HCT116 (cell line): ENCODE measurements at regions not wholly inside any gene's neighbourhood (a gene's known extent, or its start where the extent isn't known, plus 50 kb on each side); places are given as distances from the start of the nearest gene placed in this dataset.

Experiments
- ATAC-seq: fragments of 200-7000 bp; cut with Tn5 transposase; 2 replicates; pipeline ENCODE4 v1.9.1; 2020; ENCODE audit warnings: mild to moderate bottlenecking, moderate library complexity
- BruUV-seq: library from RNA; stranded (reverse); fragments of 400-500 nt; replicated peaks from 2 replicates; lab custom pipeline; 2021; lab: Mats Ljungman, UMichigan
- CTCF ChIA-PET: fragments of 300-600 bp; sonication (Branson Sonifier 250); formaldehyde crosslinking; loops from one replicate; lab custom pipeline; 2021; ENCODE audit warnings: antibody characterized with exemption; lab: Charles Lee
- POLR2A ChIA-PET: fragments of 300-600, 350-600 bp; sonication (Branson Sonifier 250); formaldehyde crosslinking; loops from one replicate; lab custom pipeline; 2021; ENCODE audit warnings: antibody characterized with exemption; lab: Charles Lee
- RAD21 ChIA-PET, 2 experiments: fragments of 300-600 bp; sonication (Branson Sonifier 250); formaldehyde crosslinking; loops; one replicate each; lab custom pipeline; 2023; ENCODE audit warnings: low total read pairs in 2 of 2; ENCODE audit not compliant: uncharacterized antibody in 2 of 2, unreplicated experiment in 2 of 2, low non-redundant PET in 1 of 2; lab: Charles Lee
- DNase-seq: peaks from one replicate; pipeline ENCODE4 v3.0.0-alpha.2; 2010; ENCODE audit warnings: low read depth, low spot score
- H2AFZ ChIP-seq: fragments of 200-600 bp; shearing (Covaris generic), sonication (generic); 2 replicates; pipeline ENCODE4 v1.6.1; 2017; ENCODE audit warnings: low read depth, mixed run types, mixed read lengths, antibody characterized with exemption, low read length; ENCODE audit not compliant: poor library complexity, severe bottlenecking
- H3K27ac ChIP-seq: 2 replicates; pipeline ENCODE4 v1.5.1; 2012; ENCODE audit warnings: low read depth, low read length
- H3K27me3 ChIP-seq: fragments of 200-600 bp; sonication (generic); 2 replicates; pipeline ENCODE4 v1.6.1; 2016; ENCODE audit warnings: mixed run types, low read length, mixed read lengths; ENCODE audit not compliant: insufficient read depth
- H3K36me3 ChIP-seq, 2 experiments: fragments of 200-500 bp in 1 of 2; fragments of 200-600 bp in 1 of 2; sonication (Bioruptor generic) in 1 of 2; sonication (generic) in 1 of 2; 2 replicates each; pipeline versions ENCODE4 v1.5.1 to v1.6.1; 2014 to 2016; ENCODE audit warnings: low read length in 2 of 2, inconsistent platforms in 1 of 2, mixed read lengths in 1 of 2, mixed run types in 1 of 2; ENCODE audit not compliant: insufficient read depth in 2 of 2, control insufficient read depth in 1 of 2
- H3K4me1 ChIP-seq, 2 experiments: fragments of 200-600 bp in 1 of 2; sonication (generic) in 1 of 2; 2 replicates each; pipeline versions ENCODE4 v1.5.1 to v1.6.1; 2012 to 2017; ENCODE audit warnings: low read length in 2 of 2, inconsistent platforms in 1 of 2, mild to moderate bottlenecking in 1 of 2, mixed read lengths in 1 of 2, mixed run types in 1 of 2, moderate library complexity in 1 of 2; ENCODE audit not compliant: insufficient read depth in 2 of 2, control insufficient read depth in 1 of 2
- H3K4me2 ChIP-seq: fragments of 200-600 bp; sonication (generic); 2 replicates; pipeline ENCODE4 v1.6.1; 2017; ENCODE audit warnings: mixed run types, low read length, mixed read lengths
- H3K4me3 ChIP-seq, 2 experiments: fragments of 200-600 bp in 1 of 2; sonication (generic) in 1 of 2; replicated peaks in 1 of 2; 2 replicates each; pipeline ENCODE4 v1.5.1; 2011 to 2016; ENCODE audit warnings: low read length in 2 of 2, control low read depth in 1 of 2, low read depth in 1 of 2, mild to moderate bottlenecking in 1 of 2, mixed read lengths in 1 of 2, mixed run types in 1 of 2
- H3K79me2 ChIP-seq: fragments of 200-600 bp; sonication (generic); 2 replicates; pipeline ENCODE4 v1.6.1; 2017; ENCODE audit warnings: mild to moderate bottlenecking, mixed run types, low read length, moderate library complexity, mixed read lengths; ENCODE audit not compliant: insufficient read depth
- H3K9ac ChIP-seq: fragments of 200-600 bp; sonication (generic); 2 replicates; pipeline ENCODE4 v1.6.1; 2016; ENCODE audit warnings: low read length, mixed read lengths
- H3K9me2 ChIP-seq: fragments of 200-600 bp; sonication (generic), shearing (Covaris generic); 2 replicates; pipeline ENCODE4 v1.6.1; 2017; ENCODE audit warnings: mixed run types, mild to moderate bottlenecking, moderate library complexity; ENCODE audit not compliant: insufficient read depth
- H3K9me3 ChIP-seq, 2 experiments: fragments of 200-500 bp in 1 of 2; fragments of 200-600 bp in 1 of 2; sonication (Bioruptor generic) in 1 of 2; sonication (generic) in 1 of 2; 2 replicates each; pipeline ENCODE4 v1.6.1; 2014 to 2017; ENCODE audit warnings: low read length in 2 of 2, mixed read lengths in 2 of 2, inconsistent platforms in 1 of 2, low read depth in 1 of 2, mild to moderate bottlenecking in 1 of 2, mixed run types in 1 of 2, moderate library complexity in 1 of 2; ENCODE audit not compliant: control insufficient read depth in 1 of 2, insufficient read depth in 1 of 2
- H4K20me1 ChIP-seq: fragments of 200-600 bp; sonication (generic), shearing (Covaris generic); 2 replicates; pipeline ENCODE4 v1.6.1; 2017; ENCODE audit warnings: mixed run types, mild to moderate bottlenecking, moderate library complexity; ENCODE audit not compliant: insufficient read depth
- CBX3 ChIP-seq: IDR thresholded peaks from 2 replicates; pipeline ENCODE4 v1.6.1; 2012; ENCODE audit warnings: low read depth
- ELF1 ChIP-seq: IDR thresholded peaks from 2 replicates; pipeline ENCODE4 v1.6.1; 2012; ENCODE audit warnings: low read depth, borderline replicate concordance
- EZH2 ChIP-seq: fragments of 200-600 bp; sonication (generic); IDR thresholded peaks from 2 replicates; pipeline ENCODE4 v1.6.1; 2017; ENCODE audit warnings: antibody characterized with exemption, mixed run types
- EZH2phosphoT487 ChIP-seq: fragments of 200-600 bp; IDR thresholded peaks from 2 replicates; pipeline ENCODE4 v1.6.1; 2018; ENCODE audit warnings: antibody characterized with exemption, borderline replicate concordance
- FOSL1 ChIP-seq: IDR thresholded peaks from 2 replicates; pipeline ENCODE4 v1.6.1; 2012; ENCODE audit warnings: low read depth
- POLR2A ChIP-seq: IDR thresholded peaks from 2 replicates; pipeline ENCODE4 v1.7.0; 2011; ENCODE audit warnings: borderline replicate concordance; ENCODE audit not compliant: insufficient read depth, insufficient read length; ENCODE audit errors: extremely low read depth
- POLR2AphosphoS5 ChIP-seq: IDR thresholded peaks from 2 replicates; pipeline ENCODE4 v1.6.1; 2011; ENCODE audit warnings: mild to moderate bottlenecking, low read depth, low read length, moderate library complexity
- SRF ChIP-seq: IDR thresholded peaks from 2 replicates; pipeline ENCODE4 v1.6.1; 2012; ENCODE audit warnings: low read depth
- YY1 ChIP-seq: IDR thresholded peaks from 2 replicates; pipeline ENCODE4 v1.6.1; 2011; ENCODE audit warnings: low read length, low read depth, moderate library complexity, mild to moderate bottlenecking; ENCODE audit not compliant: insufficient replicate concordance; ENCODE audit errors: extremely low read depth
- ZFX ChIP-seq: fragments of 450-650 bp; IDR thresholded peaks from 2 replicates; pipeline ENCODE4 v1.6.1; 2017
- intact Hi-C: fragments of 100-400 bp; cut with micrococcal nuclease; formaldehyde crosslinking; loops from 2 replicates; pipeline ENCODE4 v1.10.0; 2022
- TF ChIP-seq, protein P1 (sequence below): IDR thresholded peaks from 2 replicates; pipeline ENCODE4 v1.6.1; 2012; ENCODE audit warnings: low read depth

DNA sequence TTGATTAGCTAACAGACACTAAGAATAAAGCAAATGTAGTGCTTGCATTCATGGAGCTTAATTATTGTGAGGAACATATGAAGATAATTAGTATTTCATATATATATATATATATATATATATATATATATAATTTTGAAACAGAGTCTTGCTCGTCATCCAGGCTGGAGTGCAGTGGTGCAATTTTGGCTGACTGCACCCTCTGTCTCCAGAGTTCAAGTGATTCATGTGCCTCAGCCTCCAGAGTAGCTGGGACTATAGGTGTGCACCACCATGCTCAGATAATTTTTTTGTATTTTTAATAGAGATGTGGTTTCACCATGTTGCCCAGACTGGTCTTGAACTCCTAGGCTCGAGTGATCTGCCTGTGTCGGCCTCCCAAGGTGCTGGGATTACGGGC, 1091.6 kb upstream of the TMEM132C start:
- POLR2A ChIA-PET, result no interaction called here
- RAD21 ChIA-PET, result no interaction called here
- no peak overlapping the region for H3K9ac ChIP-seq
- DNase-seq (no peak), ATAC-seq (no peak)
- H4K20me1 ChIP-seq, result no peaks in the 10 kb centered on the region
- CTCF ChIA-PET, result no interaction called here
- no peaks in the 10 kb centered on the region for H3K79me2 ChIP-seq
- no peak overlapping the region for H3K4me3 ChIP-seq
- no peaks in the 10 kb centered on the region for H3K36me3 ChIP-seq
- H3K27ac ChIP-seq, result no peak overlapping the region
- no peak overlapping the region for H2AFZ ChIP-seq
- BruUV-seq, result no TSS peak
- no peak overlapping the region for H3K4me2 ChIP-seq
- H3K4me1 ChIP-seq, result no peaks in the 10 kb centered on the region
- TF ChIP-seq ELF1 (no peak), CBX3 (no peak), ZFX (no peak), EZH2 (no peak), POLR2AphosphoS5 (no peak), EZH2phosphoT487 (no peak), POLR2A (no peak), FOSL1 (no peak), YY1 (no peak), SRF (no peak)
- intact Hi-C loops, result no loop called here
- H3K27me3 ChIP-seq, result no peaks in the 10 kb centered on the region
- peaks cover 8 to 15% of the 10 kb centered on the region in 2 experiments; a peak in 3 of 4 replicates for H3K9me3 ChIP-seq
- H3K9me2 ChIP-seq, result no peaks in the 10 kb centered on the region

DNA sequence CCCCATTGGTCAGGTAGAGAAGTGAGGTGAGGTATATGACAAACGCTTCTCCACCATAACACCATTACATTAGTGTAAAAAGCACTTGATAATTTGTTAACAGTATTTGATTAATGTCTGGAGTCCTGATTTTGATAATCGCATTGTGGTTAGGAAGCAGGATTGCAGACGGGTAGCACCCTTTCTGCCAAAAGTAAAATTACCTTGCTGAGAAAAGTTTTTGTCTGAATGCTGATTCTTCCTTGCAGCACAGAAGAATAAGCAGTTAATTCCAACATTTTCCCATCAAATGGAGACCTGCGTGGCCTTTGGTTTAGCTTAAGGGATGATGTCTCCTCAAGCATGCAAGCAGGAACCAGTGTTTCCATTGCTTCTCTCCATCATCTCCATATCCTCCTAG, 1090.2 kb upstream of the TMEM132C start:
- no peak for TF ChIP-seq ZFX
- peak; percentile 82 for TF ChIP-seq CBX3
- no peak for TF ChIP-seq SRF
- TF ChIP-seq, protein P1, sequence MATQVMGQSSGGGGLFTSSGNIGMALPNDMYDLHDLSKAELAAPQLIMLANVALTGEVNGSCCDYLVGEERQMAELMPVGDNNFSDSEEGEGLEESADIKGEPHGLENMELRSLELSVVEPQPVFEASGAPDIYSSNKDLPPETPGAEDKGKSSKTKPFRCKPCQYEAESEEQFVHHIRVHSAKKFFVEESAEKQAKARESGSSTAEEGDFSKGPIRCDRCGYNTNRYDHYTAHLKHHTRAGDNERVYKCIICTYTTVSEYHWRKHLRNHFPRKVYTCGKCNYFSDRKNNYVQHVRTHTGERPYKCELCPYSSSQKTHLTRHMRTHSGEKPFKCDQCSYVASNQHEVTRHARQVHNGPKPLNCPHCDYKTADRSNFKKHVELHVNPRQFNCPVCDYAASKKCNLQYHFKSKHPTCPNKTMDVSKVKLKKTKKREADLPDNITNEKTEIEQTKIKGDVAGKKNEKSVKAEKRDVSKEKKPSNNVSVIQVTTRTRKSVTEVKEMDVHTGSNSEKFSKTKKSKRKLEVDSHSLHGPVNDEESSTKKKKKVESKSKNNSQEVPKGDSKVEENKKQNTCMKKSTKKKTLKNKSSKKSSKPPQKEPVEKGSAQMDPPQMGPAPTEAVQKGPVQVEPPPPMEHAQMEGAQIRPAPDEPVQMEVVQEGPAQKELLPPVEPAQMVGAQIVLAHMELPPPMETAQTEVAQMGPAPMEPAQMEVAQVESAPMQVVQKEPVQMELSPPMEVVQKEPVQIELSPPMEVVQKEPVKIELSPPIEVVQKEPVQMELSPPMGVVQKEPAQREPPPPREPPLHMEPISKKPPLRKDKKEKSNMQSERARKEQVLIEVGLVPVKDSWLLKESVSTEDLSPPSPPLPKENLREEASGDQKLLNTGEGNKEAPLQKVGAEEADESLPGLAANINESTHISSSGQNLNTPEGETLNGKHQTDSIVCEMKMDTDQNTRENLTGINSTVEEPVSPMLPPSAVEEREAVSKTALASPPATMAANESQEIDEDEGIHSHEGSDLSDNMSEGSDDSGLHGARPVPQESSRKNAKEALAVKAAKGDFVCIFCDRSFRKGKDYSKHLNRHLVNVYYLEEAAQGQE, result no peak
- Histone ChIP-seq H3K4me2 (no peak overlapping the region), H2AFZ (no peak overlapping the region), H3K9ac (no peak overlapping the region), H3K9me2 (no peaks in the 10 kb centered on the region), H3K27me3 (no peaks in the 10 kb centered on the region), H4K20me1 (no peaks in the 10 kb centered on the region), H3K4me1 (no peaks in the 10 kb centered on the region), H3K27ac (no peak overlapping the region), H3K9me3 (peaks cover 8 to 15% of the 10 kb centered on the region in 2 experiments; a peak in 3 of 4 replicates), H3K79me2 (no peaks in the 10 kb centered on the region), H3K4me3 (no peak overlapping the region), H3K36me3 (no peaks in the 10 kb centered on the region)
- intact Hi-C loops, result no loop called here
- ChIA-PET CTCF (no interaction called here), RAD21 (no interaction called here), POLR2A (no interaction called here)
- no peak for DNase-seq
- BruUV-seq, result no TSS peak
- no peak for ATAC-seq
